ENCODE measurements at regions not wholly inside any gene's neighbourhood (a gene's known extent, or its start where the extent isn't known, plus 50 kb on each side); places are given as distances from the start of the nearest gene placed in this dataset.
A peak's percentile ranks its signal among the peaks of the same experiment; 100 is the strongest.

DNA sequence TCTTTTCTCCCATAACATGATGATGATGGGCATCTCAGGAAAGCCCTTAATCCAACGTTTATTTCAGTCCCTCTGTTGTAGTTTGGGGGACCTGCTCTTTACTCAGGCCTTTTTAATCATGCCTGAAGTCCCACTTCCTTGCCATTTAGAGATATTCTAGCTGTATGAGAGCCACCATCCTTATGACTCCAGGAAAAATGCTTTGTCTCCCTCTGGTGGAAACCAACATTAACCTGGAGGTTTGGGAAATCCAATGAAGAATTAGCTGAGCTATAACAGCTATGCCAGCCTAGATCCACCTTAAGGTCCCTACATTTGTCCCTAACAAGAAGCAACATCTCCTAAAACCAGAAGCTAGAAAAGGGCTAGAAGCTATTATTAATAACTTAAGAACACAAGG, 1399.1 kb downstream of the LRFN5 start:
- ATAC-seq: 0 out of 6 replicates have a peak, but pooled peaks of 1 of the 2 experiments have one; percentile 36
- no peak for DNase-seq (ENCODE audit: low read depth in 1 of 2, low spot score in 1 of 2)
- H3K4me3 ChIP-seq: no peak overlapping the region
- no peak overlapping the region for H3K4me2 ChIP-seq
- no peaks in the 10 kb centered on the region for H3K4me1 ChIP-seq
- ChIA-PET POLR2A (no interaction called here), CTCF (interaction anchor here (1.0 to 1.1 kb wide), 2 partner anchors 1079 to 1080 kb away, joined by 3 read pairs; no protein-coding TSS in a partner anchor)
- no peak overlapping the region for H3K27ac ChIP-seq
- 5% methylated on average over 1 of the region's 1 CpG for WGBS (ENCODE audit: missing lambda C conversion rate)
- H3K9me3 ChIP-seq: peaks cover 11% of the 10 kb centered on the region; the same call in 2 of the 3 replicates
- TF ChIP-seq EP300 (IDR thresholded peaks at IDR 0.05): no peak
- TF ChIP-seq RARB (CRISPR knock-in tag; IDR thresholded peaks at IDR 0.05): no peak
- peak in 1 of 2 experiments; percentile 41; a peak in 1 of 5 replicates for TF ChIP-seq RAD21 (conservative IDR thresholded peaks at IDR 0.05 in 1 of 2, IDR thresholded peaks at IDR 0.05 in 1 of 2)
- TF ChIP-seq JUNB (IDR thresholded peaks at IDR 0.05): no peak
- no peak for FAIRE-seq

DNA sequence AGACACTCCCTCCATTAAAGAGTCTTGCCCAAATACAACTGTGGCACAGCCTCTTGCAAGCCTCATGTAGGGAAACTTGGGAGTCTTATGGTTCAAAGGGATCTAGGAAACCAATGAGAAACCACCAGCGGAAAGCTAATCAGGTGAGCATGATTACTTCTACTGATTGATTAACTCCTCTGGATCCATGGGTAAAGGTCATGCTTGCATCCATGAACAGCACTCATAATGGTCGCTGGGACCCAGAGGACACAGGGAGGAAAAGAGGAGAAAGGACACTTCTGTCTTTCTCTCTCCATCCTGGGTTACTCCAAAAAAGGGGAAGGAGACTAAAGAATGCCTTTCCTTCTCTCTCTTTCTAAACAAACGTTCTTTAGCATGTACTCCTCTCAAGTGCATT, 1397.2 kb downstream of the LRFN5 start:
- Histone ChIP-seq H3K4me2 (no peak overlapping the region), H3K4me3 (no peak overlapping the region), H3K27ac (no peak overlapping the region), H3K9me3 (peaks cover 11% of the 10 kb centered on the region; the same call in 2 of the 3 replicates), H3K4me1 (no peaks in the 10 kb centered on the region)
- no peak for TF ChIP-seq ZC3H11A (IDR thresholded peaks at IDR 0.05)
- no peak for TF ChIP-seq SMC3 (IDR thresholded peaks at IDR 0.05)
- TF ChIP-seq ZFP36 (IDR thresholded peaks at IDR 0.05; ENCODE audit: borderline replicate concordance, partially characterized antibody): no peak
- TF ChIP-seq CBX8 (IDR thresholded peaks at IDR 0.05): no peak
- TF ChIP-seq TP53 (CRISPR knock-in tag; IDR thresholded peaks at IDR 0.05): no peak
- TF ChIP-seq PHF8 (IDR thresholded peaks at IDR 0.05; ENCODE audit: borderline replicate concordance, low read depth): no peak
- TF ChIP-seq ZNF302 (CRISPR knock-in tag; IDR thresholded peaks at IDR 0.05): no peak
- no peak for TF ChIP-seq SREBF2 (IDR thresholded peaks at IDR 0.05)
- TF ChIP-seq GATA3 (IDR thresholded peaks at IDR 0.05; ENCODE audit: borderline replicate concordance): no peak
- TF ChIP-seq HOXB13 (CRISPR knock-in tag; IDR thresholded peaks at IDR 0.05; ENCODE audit: low read depth): no peak
- TF ChIP-seq MYC (IDR thresholded peaks at IDR 0.05; ENCODE audit: borderline replicate concordance, low read length): no peak
- DNase-seq (ENCODE audit: low read depth in 1 of 2, low spot score in 1 of 2) (peak in 1 of 2 experiments; percentile 41), ATAC-seq (no peak), FAIRE-seq (no peak)
- POLR2A ChIA-PET: no interaction called here
- CTCF ChIA-PET: no interaction called here
- WGBS (ENCODE audit: missing lambda C conversion rate): 30% methylated on average over 3 of the region's 3 CpGs

DNA sequence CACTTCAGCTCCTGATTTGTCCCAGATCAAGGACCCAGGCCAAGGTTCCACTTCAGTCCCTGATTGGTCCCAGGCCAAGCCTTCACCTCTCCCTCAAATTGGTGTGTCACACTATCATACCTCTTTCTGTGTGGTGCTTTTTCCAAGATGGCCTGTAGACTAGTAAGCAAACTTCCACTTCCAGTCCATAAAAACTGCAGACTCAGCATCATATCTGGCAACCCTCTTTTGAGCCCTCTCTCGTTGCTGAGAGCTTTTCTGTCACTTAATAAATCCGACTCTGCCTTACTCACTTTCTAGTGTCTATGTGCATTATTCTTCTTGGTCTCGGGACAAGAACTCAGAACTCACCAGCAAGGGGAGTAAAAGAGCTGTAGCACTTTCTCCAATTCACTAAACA, 1395.1 kb downstream of the LRFN5 start:
- TF ChIP-seq MAFK (IDR thresholded peaks at IDR 0.05; ENCODE audit: partially characterized antibody) (peak; percentile 92), ESRRA (IDR thresholded peaks at IDR 0.05; ENCODE audit: borderline replicate concordance, low read length) (no peak), HEYL (CRISPR knock-in tag; IDR thresholded peaks at IDR 0.05) (no peak), NPAS2 (CRISPR knock-in tag; IDR thresholded peaks at IDR 0.05; ENCODE audit: borderline replicate concordance) (no peak)
- TF ChIP-seq, protein P1, sequence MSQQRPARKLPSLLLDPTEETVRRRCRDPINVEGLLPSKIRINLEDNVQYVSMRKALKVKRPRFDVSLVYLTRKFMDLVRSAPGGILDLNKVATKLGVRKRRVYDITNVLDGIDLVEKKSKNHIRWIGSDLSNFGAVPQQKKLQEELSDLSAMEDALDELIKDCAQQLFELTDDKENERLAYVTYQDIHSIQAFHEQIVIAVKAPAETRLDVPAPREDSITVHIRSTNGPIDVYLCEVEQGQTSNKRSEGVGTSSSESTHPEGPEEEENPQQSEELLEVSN (IDR thresholded peaks at IDR 0.05; ENCODE audit: borderline replicate concordance, low read depth): no peak
- TF ChIP-seq, protein P2, sequence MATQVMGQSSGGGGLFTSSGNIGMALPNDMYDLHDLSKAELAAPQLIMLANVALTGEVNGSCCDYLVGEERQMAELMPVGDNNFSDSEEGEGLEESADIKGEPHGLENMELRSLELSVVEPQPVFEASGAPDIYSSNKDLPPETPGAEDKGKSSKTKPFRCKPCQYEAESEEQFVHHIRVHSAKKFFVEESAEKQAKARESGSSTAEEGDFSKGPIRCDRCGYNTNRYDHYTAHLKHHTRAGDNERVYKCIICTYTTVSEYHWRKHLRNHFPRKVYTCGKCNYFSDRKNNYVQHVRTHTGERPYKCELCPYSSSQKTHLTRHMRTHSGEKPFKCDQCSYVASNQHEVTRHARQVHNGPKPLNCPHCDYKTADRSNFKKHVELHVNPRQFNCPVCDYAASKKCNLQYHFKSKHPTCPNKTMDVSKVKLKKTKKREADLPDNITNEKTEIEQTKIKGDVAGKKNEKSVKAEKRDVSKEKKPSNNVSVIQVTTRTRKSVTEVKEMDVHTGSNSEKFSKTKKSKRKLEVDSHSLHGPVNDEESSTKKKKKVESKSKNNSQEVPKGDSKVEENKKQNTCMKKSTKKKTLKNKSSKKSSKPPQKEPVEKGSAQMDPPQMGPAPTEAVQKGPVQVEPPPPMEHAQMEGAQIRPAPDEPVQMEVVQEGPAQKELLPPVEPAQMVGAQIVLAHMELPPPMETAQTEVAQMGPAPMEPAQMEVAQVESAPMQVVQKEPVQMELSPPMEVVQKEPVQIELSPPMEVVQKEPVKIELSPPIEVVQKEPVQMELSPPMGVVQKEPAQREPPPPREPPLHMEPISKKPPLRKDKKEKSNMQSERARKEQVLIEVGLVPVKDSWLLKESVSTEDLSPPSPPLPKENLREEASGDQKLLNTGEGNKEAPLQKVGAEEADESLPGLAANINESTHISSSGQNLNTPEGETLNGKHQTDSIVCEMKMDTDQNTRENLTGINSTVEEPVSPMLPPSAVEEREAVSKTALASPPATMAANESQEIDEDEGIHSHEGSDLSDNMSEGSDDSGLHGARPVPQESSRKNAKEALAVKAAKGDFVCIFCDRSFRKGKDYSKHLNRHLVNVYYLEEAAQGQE (IDR thresholded peaks at IDR 0.05): no peak
- 17% methylated on average over 3 of the region's 3 CpGs for WGBS (ENCODE audit: missing lambda C conversion rate)
- FAIRE-seq (no peak), ATAC-seq (no peak), DNase-seq (ENCODE audit: low read depth in 1 of 2, low spot score in 1 of 2) (no peak)
- H3K9me3 ChIP-seq: peaks cover 11% of the 10 kb centered on the region; the same call in 2 of the 3 replicates
- no peak overlapping the region for H3K27ac ChIP-seq
- no peaks in the 10 kb centered on the region for H3K4me1 ChIP-seq
- H3K4me2 ChIP-seq: no peak overlapping the region
- ChIA-PET POLR2A (no interaction called here), CTCF (no interaction called here)
- no peak overlapping the region for H3K4me3 ChIP-seq
